NB4 (cell line): ENCODE measurements at regions not wholly inside any gene's neighbourhood (a gene's known extent, or its start where the extent isn't known, plus 50 kb on each side); places are given as distances from the start of the nearest gene placed in this dataset.

ENCODE experiments used
- DNase-seq: peaks from one replicate; pipeline ENCODE4 v3.0.0; 2010; ENCODE audit warnings: low read depth
- H3K4me3 ChIP-seq: one replicate; pipeline ENCODE4 v1.5.1; 2011; ENCODE audit warnings: mild to moderate bottlenecking, low read depth, low read length, moderate library complexity
- MYC ChIP-seq: IDR thresholded peaks from 2 replicates; pipeline ENCODE4 v1.6.1; 2011; ENCODE audit warnings: low read depth, low read length
- POLR2A ChIP-seq: IDR thresholded peaks from 2 replicates; pipeline ENCODE4 v1.6.1; 2011; ENCODE audit warnings: mild to moderate bottlenecking; ENCODE audit not compliant: insufficient read length; ENCODE audit errors: extremely low read depth
- TF ChIP-seq, protein P1 (sequence below): IDR thresholded peaks from one replicate; pipeline ENCODE4 v1.5.1; 2012; ENCODE audit warnings: low read depth, low read length
- TF ChIP-seq, protein P2 (sequence below): IDR thresholded peaks from 2 replicates; pipeline ENCODE4 v1.6.1; 2011; ENCODE audit warnings: low read depth, low read length

DNA sequence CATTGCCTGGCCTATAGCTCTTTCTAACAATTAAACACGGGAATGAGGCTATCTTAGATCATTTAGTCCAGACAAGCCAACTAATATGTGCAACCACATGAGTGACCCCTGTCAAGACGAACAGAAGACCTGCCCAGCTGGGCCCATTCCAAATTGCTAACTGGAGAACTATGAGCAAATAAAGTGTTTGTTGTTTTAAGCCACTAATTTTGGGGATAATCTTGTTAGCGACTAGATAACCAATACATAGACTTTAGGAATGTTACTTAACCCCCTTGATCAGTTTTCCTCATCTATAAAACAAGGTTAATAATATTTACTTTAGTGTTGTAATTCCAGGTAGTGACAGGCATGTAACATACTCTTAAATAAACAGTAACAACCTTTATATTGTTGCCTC lies 848.3 kb downstream of the METTL15 start:
- DNase-seq: no peak
- TF ChIP-seq, protein P1, sequence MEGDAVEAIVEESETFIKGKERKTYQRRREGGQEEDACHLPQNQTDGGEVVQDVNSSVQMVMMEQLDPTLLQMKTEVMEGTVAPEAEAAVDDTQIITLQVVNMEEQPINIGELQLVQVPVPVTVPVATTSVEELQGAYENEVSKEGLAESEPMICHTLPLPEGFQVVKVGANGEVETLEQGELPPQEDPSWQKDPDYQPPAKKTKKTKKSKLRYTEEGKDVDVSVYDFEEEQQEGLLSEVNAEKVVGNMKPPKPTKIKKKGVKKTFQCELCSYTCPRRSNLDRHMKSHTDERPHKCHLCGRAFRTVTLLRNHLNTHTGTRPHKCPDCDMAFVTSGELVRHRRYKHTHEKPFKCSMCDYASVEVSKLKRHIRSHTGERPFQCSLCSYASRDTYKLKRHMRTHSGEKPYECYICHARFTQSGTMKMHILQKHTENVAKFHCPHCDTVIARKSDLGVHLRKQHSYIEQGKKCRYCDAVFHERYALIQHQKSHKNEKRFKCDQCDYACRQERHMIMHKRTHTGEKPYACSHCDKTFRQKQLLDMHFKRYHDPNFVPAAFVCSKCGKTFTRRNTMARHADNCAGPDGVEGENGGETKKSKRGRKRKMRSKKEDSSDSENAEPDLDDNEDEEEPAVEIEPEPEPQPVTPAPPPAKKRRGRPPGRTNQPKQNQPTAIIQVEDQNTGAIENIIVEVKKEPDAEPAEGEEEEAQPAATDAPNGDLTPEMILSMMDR: no peak
- TF ChIP-seq, protein P2, sequence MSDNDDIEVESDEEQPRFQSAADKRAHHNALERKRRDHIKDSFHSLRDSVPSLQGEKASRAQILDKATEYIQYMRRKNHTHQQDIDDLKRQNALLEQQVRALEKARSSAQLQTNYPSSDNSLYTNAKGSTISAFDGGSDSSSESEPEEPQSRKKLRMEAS: no peak
- no peak for TF ChIP-seq MYC
- TF ChIP-seq POLR2A: no peak
- H3K4me3 ChIP-seq: no peak overlapping the region

DNA sequence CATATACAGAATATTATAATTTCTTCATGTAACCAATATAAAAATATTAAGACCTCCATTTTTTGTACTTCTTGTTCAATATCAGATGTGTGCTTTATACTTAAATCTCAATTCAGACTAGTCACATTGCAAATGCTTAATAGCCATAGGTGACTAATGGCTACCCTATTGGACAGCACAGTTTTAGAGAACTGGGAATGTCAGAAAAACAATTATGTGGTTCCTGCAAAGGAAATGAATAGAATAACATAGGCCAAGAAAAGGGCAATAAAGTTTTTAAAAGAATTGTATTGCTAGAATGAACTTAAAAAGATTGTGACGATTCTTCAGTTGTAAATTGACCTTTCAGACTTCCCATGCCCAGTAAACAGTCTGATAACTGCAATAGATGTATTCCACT lies 843.0 kb downstream of the METTL15 start:
- no peak overlapping the region for H3K4me3 ChIP-seq
- no peak for DNase-seq
- TF ChIP-seq, protein P2: no peak
- TF ChIP-seq, protein P1: no peak
- no peak for TF ChIP-seq MYC
- no peak for TF ChIP-seq POLR2A

DNA sequence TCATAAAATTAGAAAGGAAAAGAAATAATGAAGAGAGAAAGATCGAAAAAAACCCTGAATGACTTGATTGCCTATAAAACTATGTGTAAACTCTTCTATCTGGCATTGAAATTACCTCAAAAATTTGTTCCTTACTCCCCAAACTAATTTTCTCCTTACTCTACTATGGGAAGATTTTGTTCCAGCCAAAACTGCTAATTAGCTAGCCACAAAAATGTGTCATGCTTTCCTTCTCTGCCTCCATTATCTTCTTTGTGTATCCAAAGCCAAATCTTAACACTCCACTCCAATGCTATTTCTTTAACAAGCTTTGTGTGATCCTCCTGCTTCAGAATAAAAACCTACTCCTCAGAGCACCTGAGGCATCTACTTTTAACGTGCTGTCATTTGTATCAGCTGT lies 831.2 kb downstream of the METTL15 start:
- no peak for TF ChIP-seq POLR2A
- TF ChIP-seq, protein P2: no peak
- TF ChIP-seq MYC: no peak
- TF ChIP-seq, protein P1: no peak
- H3K4me3 ChIP-seq: no peak overlapping the region
- DNase-seq: no peak

- TF ChIP-seq POLR2A (no peak), MYC (no peak)
- TF ChIP-seq, protein P1: no peak
- TF ChIP-seq, protein P2: no peak
- H3K4me3 ChIP-seq: no peak overlapping the region
- no peak for DNase-seq
These were observed 829.9 kb downstream of the METTL15 start for GRCh38 chr11:28938091-28938490.

DNA sequence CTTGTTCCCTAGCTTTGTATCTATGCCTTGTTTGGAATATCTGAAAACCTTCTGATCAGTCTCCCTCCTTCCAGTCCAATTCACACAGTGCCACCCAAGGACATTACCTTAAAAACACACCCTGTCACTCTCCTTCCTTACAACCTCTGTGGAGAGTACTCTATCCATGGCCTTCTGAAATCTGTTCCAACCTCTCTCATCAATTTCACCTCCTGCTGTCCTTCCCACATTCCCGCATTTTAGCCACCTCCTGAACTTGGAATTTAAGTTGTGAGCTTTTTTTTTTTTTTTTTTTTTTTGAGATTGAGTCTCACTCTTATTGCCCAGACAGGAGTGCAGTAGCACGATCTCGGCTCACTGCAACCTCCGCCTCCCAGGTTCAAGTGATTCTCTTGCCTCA lies 824.8 kb downstream of the METTL15 start:
- TF ChIP-seq MYC (no peak), POLR2A (no peak)
- TF ChIP-seq, protein P1: no peak
- TF ChIP-seq, protein P2: no peak
- H3K4me3 ChIP-seq: no peak overlapping the region

DNA sequence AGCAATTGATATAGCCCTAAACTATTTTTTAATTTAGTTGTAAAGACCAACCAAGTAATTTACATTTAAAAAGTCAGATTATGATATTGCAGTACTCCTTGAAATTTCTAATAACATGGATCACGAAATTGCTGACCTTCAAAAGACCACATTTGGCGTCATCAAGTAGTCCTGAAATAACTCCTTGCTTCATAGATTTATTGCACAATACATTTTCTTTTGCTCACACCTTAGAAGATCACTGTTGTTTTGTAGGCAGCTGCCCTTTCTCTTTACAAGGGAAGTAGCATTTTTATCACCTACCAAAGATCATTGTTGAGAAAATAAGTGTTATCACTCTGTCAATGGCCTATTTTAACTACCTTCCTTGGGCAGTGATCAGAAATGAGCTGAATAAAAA lies 815.8 kb downstream of the METTL15 start:
- no peak overlapping the region for H3K4me3 ChIP-seq
- TF ChIP-seq MYC (no peak), POLR2A (no peak)
- TF ChIP-seq, protein P2: no peak
- TF ChIP-seq, protein P1: no peak
- no peak for DNase-seq

More for the DNA sequence above, 824.8 kb downstream of the METTL15 start:
- DNase-seq: no peak
